HTR-8/SVneo (cell line): ENCODE measurements at regions not wholly inside any gene's neighbourhood (a gene's known extent, or its start where the extent isn't known, plus 50 kb on each side); places are given as distances from the start of the nearest gene placed in this dataset.
A peak's percentile ranks its signal among the peaks of the same experiment; 100 is the strongest.
"Not testable (repeated sequence)": the region's sequence is repeated elsewhere in the genome, so short reads cannot be mapped to it uniquely, and the experiment has no call there.

Experiments used
- DNase-seq: peaks from one replicate; pipeline ENCODE4 v3.0.0; 2011; ENCODE audit warnings: low spot score, mixed read lengths; ENCODE audit not compliant: insufficient read length
- FAIRE-seq: peaks from 2 replicates; lab custom pipeline; 2011; peaks lifted over from hg19 to GRCh38; lab: Jason Lieb, UNC

DNA sequence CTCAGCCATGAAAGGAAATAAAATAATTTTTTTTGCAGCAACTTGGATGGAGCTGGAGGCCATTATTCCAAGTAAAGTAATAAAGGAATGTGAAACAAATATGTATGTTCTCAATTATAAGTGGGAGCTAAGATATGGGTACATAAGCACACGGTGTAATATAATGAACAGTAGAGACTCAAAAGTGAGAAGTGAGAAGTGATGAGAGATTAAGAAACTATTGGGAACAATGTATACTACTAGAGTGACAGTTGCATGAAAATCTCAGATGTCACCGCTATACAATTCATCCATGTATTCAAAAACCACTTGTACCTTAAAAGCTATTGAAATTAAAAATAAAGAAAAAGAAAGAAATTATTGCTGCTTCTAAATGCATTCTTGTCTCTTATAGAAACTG is 182.9 kb upstream of the TACR3 start:
- FAIRE-seq (no peak), DNase-seq (no peak)

DNA sequence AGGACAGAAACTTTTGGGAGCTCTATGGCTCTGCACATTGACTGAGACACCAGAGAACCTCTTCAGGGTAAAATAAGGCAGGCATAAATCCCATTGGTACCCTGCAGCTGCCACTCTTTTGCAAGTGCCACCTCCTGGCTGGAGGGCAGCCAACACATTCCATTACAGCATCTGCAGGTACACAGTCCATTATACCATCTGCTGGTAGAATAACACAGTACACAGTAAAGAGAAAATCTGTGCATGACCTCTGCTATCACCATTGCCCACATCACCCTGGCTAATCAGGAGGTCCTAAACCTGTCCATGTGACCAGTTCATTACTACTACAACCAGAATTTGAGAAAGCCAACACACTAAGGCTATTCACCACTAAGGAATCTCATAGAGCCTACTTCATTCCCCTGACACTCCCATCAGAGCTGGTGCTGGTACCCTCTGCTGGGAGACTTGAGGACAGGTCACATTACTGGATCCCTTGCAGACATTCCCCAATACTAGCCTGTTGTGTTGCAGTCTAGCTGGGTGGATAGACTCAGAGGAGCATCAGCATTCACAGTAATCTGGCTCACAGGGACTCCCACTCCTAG is 176.2 kb upstream of the TACR3 start:
- FAIRE-seq: no peak
- DNase-seq: no peak

DNA sequence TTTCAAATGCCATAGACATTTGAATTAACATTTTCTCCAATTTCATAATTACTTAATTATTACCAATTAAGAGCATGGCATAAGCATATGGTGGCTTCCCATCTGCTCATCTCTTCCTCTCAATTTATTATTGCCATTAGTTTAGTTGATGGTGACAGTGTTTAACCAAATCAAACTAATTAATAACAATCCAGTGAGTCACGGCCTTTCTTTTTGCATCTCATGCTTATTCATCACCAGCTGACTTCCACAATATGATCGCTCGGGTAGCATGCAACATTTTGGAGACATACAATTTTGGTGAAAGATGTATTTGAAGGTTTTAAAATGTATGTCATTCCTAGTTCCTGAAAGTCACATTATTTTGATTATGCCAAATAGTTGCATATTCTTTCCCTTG is 172.8 kb upstream of the TACR3 start:
- DNase-seq (no peak), FAIRE-seq (no peak)

DNA sequence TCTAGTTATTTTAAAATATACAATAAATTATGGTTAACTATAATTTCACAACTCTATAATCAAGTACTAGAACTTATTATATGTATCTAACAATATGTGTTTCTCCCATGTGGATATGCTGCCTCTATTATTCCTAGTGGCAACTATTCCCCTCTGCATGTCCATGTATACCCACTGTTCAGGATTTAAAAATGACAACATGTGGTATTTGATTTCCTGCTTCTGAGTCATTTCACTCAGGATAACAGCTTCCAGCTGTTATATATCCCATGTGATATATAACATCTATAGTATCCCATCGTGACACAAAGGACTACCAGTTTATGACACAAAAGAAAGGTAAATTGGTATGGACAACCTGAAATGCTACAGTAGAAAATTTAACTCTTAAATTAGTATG is 167.4 kb upstream of the TACR3 start:
- FAIRE-seq: no peak
- no peak for DNase-seq

- no peak for FAIRE-seq
- DNase-seq: no peak
Measured at GRCh38 chr4:103885152-103885551, 165.4 kb upstream of the TACR3 start.

GRCh38 chr4:103867311-103867710 is 147.5 kb upstream of the TACR3 start:
- DNase-seq (no peak), FAIRE-seq (no peak)

DNA sequence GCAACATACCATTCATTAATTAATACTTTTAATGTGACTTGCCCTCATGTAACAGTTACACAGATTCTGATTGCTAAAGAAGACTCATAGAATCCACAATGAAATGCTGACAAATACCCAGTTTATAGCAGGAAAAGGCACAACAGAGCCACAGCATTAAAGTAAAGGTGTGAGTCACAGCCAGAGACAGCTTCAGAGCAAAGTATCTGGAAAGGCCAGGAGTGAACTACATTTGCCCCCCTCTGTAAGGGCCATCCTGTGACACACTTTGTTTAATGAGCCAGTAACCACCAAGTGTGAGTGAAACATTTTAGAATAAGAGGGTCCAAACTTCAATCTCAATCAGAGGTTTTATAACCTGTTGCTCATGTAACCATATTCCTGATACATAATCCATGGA is 133.8 kb upstream of the TACR3 start:
- FAIRE-seq: no peak
- no peak for DNase-seq

- FAIRE-seq (no peak), DNase-seq (no peak)
Measured at GRCh38 chr4:103853146-103853545, 133.4 kb upstream of the TACR3 start.

DNA sequence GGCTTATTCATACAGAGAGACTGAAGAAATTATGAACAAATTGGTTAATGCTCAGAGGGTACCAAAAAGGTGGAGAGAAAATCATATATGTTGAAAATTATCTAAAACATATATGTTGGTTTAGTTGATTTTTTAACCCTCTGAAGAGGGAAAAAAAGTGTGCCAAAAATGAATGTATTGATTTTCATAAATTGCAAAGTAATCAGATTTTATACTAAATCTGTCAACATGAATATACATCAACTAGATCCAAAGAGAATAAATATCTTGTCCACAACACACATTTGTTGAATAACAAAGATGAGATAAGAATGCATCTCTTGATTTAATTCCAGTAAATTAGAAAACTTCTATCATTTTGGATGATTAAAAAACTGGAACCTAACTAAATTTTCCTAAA is 125.3 kb upstream of the TACR3 start:
- no peak for FAIRE-seq
- no peak for DNase-seq

GRCh38 chr4:103842637-103843239 is 123.0 kb upstream of the TACR3 start:
- FAIRE-seq (no peak), DNase-seq (no peak)

DNA sequence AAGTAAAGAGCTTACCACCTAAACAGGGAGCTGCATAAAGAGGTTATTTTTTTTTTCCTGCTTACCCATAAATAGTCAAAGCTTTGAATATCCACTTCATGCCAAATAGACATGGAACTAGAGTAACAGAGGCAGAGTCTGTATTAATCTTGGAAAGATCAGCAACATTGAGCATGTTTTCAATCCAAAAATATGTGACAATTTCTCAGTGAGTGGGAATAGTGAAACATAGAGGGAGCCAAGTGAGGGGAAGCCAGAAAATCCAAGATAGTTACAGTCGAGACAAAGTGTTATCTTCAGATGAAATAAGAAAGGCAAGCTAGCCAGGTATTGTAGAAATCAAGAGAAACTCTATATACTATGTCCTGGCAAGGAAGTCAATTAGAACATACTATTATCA is 122.3 kb upstream of the TACR3 start:
- FAIRE-seq: no peak
- DNase-seq: no peak

- not testable (repeated sequence) for DNase-seq, FAIRE-seq
Measured at GRCh38 chr4:103810308-103810707, 90.5 kb upstream of the TACR3 start.

- FAIRE-seq: no peak
- no peak for DNase-seq
Measured at GRCh38 chr4:103802766-103803165, 83.0 kb upstream of the TACR3 start.

- DNase-seq (no peak), FAIRE-seq (no peak)
Measured at GRCh38 chr4:103787057-103787456, 67.3 kb upstream of the TACR3 start.

DNA sequence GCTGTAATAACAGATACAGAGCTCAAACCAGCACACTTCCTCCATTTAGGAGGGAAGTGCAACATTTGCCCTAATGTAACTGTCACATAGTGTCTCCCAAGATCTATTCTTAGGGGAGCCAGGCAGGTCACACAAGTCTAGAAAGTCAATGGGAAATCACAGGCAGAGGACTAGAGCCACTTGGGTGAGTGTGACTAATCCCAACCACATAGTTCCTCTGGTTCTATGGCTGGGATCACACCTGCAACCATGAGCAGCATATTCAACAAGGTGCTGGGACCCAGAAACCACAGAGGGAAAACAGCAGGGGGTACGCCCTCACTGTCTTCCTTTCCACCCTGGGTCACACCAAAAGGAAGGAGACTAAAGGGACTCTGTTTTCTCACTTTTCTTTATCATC is 66.8 kb upstream of the TACR3 start:
- no peak for DNase-seq
- no peak for FAIRE-seq

GRCh38 chr4:103786014-103786413 is 66.2 kb upstream of the TACR3 start:
- DNase-seq: peak; percentile 0
- FAIRE-seq: no peak

DNA sequence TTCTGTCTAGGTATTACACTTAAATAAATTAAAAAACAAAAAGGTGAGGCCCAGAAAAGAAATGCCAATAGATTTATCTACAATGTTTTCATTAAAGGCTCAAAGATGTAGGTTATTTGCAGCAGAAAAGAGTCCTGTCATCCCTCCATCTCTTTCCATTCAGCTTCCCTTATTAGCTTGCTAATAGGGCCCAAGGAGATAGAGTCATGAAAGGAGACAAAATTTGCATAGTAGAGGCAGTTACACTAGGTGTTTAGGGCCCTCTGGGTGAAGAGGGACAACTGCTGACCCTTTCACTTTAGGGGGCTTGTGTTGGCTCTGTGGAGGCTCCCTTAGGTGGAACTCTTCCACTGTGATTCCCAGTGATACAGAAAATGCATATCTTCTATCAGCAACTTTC is 58.4 kb upstream of the TACR3 start:
- FAIRE-seq: no peak
- DNase-seq: no peak

GRCh38 chr4:103774326-103774825 is 54.6 kb upstream of the TACR3 start:
- DNase-seq (no peak), FAIRE-seq (no peak)

DNA sequence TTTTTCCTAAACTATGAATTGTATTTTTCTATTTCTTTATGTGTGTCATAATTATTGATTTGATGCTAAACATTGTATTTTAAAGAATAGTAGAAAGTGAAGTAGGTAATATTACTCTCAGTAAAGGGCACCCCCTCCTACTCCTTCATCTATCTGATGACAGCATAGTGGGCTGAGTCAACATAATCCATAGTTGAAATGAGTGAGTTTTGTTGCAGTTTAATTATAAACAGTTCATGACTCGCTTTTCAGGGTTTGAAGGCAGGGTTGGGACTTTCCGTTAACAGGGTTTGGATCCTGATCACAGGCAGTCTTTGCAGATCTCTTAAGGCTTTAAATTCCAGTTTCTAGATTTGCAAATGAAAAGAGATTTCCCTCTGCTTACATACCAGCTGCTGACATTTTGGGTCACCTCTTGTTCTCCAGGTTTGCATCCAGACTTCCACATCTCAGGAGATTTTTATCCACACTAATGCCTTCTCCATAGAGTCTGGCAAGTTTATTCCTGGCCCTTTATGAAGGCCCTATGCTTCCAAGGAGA is 54.0 kb upstream of the TACR3 start:
- DNase-seq (no peak), FAIRE-seq (no peak)
